Astrocyte (in vitro differentiated cells and primary cell): ENCODE measurements at regions not wholly inside any gene's neighbourhood (a gene's known extent, or its start where the extent isn't known, plus 50 kb on each side); places are given as distances from the start of the nearest gene placed in this dataset.

Experiments
- CTCF ChIP-seq: IDR thresholded peaks from 2 replicates; pipeline ENCODE4 v1.5.1; 2011; ENCODE audit warnings: low read depth, mild to moderate bottlenecking, inconsistent platforms, low read length, moderate library complexity; ENCODE audit not compliant: insufficient read depth
- EZH2 ChIP-seq: IDR thresholded peaks from 2 replicates; pipeline ENCODE4 v1.6.1; 2012; ENCODE audit warnings: mild to moderate bottlenecking, low read length, inconsistent platforms; ENCODE audit not compliant: insufficient read depth

DNA sequence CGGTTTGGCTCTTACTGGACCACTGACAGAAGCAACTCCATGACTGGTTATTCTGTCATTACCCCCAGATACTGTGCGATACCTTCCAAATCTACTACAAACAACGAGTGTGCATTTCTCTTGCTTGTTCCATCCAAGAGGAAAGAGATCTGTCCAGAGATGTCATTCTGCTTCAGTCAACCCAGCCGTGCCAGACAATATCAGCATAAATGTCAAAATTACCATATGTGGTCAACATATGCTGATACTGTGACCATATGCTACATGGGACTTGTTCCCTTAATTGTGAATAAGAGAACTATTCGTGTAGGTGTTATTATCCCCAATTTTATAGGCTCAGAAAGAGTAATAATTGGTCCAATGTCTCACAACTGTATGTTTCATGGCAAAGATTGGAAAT is 143.2 kb upstream of the PRSS1 start:
- TF ChIP-seq CTCF (no peak), EZH2 (no peak)
